Upper lobe of left lung (tissue), 4 donors: ENCODE measurements at regions not wholly inside any gene's neighbourhood (a gene's known extent, or its start where the extent isn't known, plus 50 kb on each side); places are given as distances from the start of the nearest gene placed in this dataset.

Experiments
- POLR2A ChIP-seq, 4 donors: fragments of 450-650 bp; IDR thresholded peaks; one replicate each; pipeline ENCODE4 v1.5.1; 2016 to 2017; ENCODE audit warnings: antibody characterized with exemption in 4 of 4, mild to moderate bottlenecking in 2 of 4
- TF ChIP-seq, protein P1 (sequence below), 6 experiments: fragments of 450-650 bp in 4 of 6; fragments of 200-600 bp in 2 of 6; sonication (generic) in 2 of 6; IDR thresholded peaks; one replicate each; pipeline ENCODE4 v1.5.1; 2016 to 2019; ENCODE audit warnings: antibody characterized with exemption in 6 of 6

DNA sequence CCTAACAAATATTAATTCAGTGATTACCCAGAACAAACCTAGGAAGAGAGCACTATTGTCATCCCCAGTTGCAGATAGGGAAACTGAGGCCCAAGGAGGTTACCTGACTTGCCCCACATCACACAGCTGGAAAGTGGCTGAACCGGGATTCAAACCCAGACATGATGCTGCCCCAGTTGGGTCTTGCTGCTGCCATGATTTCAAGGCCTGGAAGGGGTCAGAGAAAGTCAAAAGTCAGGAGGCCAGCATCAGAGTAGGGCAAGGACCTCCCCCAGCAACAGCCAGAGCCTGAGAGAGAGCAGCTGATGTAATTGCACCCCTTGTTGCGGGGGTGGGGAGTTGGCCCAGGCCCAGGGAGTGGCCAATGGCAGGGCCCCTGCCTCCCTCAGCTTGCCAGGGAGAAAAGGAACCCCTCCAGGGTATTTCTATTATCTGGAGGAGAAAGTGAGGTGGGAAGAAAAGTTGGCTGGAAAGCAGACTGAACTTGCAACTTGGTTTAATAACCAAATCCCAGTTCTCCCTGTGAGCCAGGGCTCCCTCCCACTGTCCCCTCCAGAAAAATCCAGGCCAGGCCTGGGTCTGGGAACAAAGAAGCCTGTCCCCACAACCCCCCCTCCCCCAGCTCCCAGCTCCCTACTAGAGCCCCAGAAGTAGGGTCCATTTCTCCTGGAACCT lies 83.6 kb downstream of the MRPL14 start:
- TF ChIP-seq, protein P1, sequence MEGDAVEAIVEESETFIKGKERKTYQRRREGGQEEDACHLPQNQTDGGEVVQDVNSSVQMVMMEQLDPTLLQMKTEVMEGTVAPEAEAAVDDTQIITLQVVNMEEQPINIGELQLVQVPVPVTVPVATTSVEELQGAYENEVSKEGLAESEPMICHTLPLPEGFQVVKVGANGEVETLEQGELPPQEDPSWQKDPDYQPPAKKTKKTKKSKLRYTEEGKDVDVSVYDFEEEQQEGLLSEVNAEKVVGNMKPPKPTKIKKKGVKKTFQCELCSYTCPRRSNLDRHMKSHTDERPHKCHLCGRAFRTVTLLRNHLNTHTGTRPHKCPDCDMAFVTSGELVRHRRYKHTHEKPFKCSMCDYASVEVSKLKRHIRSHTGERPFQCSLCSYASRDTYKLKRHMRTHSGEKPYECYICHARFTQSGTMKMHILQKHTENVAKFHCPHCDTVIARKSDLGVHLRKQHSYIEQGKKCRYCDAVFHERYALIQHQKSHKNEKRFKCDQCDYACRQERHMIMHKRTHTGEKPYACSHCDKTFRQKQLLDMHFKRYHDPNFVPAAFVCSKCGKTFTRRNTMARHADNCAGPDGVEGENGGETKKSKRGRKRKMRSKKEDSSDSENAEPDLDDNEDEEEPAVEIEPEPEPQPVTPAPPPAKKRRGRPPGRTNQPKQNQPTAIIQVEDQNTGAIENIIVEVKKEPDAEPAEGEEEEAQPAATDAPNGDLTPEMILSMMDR (IDR thresholded peaks at IDR 0.05): no peak
- no peak for TF ChIP-seq POLR2A (IDR thresholded peaks at IDR 0.05)
